GM23248 (cell line): ENCODE measurements at regions not wholly inside any gene's neighbourhood (a gene's known extent, or its start where the extent isn't known, plus 50 kb on each side); places are given as distances from the start of the nearest gene placed in this dataset.

ENCODE experiments used
- EZH2 ChIP-seq: fragments of 200-600 bp; sonication (generic); IDR thresholded peaks from 2 replicates; pipeline ENCODE4 v1.6.1; 2018; ENCODE audit warnings: antibody characterized with exemption, mild to moderate bottlenecking; ENCODE audit not compliant: insufficient read depth, poor library complexity, severe bottlenecking
- EZH2phosphoT487 ChIP-seq: fragments of 200-600 bp; sonication (generic); IDR thresholded peaks from 2 replicates; pipeline ENCODE4 v1.6.1; 2018; ENCODE audit warnings: antibody characterized with exemption, moderate library complexity, mild to moderate bottlenecking, low read depth; ENCODE audit not compliant: insufficient read depth

GRCh38 chr5:146959360-146959759 is 80.8 kb upstream of the PPP2R2B start:
- no peak for TF ChIP-seq EZH2phosphoT487
- no peak for TF ChIP-seq EZH2
